ENCODE measurements at regions not wholly inside any gene's neighbourhood (a gene's known extent, or its start where the extent isn't known, plus 50 kb on each side); places are given as distances from the start of the nearest gene placed in this dataset.

- intact Hi-C loops (cut with micrococcal nuclease) = no loop called here
- Histone ChIP-seq H3K4me1 (ENCODE audit: control insufficient read depth in 1 of 2, insufficient read depth in 2 of 2, low read length in 2 of 2) (no peaks in the 10 kb centered on the region), H3K27ac (ENCODE audit: low read depth in 1 of 2, low read length in 2 of 2) (no peak overlapping the region), H3K36me3 (replicated peaks in 1 of 2; ENCODE audit: control insufficient read depth in 1 of 2, insufficient read depth in 2 of 2, low read length in 2 of 2) (no peaks in the 10 kb centered on the region), H3K4me2 (replicated peaks; ENCODE audit: extremely low read depth, low read length, poor library complexity, severe bottlenecking) (no peak overlapping the region), H3K9me3 (replicated peaks in 1 of 2; ENCODE audit: control insufficient read depth in 1 of 2, insufficient read depth in 1 of 2, low read length in 2 of 2) (peaks cover 0 to 5% of the 10 kb centered on the region in 2 donors), H3K79me2 (ENCODE audit: insufficient read depth, low read length) (no peaks in the 10 kb centered on the region), H4K20me1 (ENCODE audit: insufficient read depth, low read length) (no peaks in the 10 kb centered on the region), H2AFZ (ENCODE audit: insufficient read depth, low read depth, low read length, poor library complexity, severe bottlenecking) (no peak overlapping the region), H3K4me3 (replicated peaks in 1 of 3; ENCODE audit: low read depth in 2 of 3, low read length in 3 of 3) (no peak overlapping the region), H3K27me3 (ENCODE audit: control insufficient read depth in 2 of 2, insufficient read depth in 2 of 2, low read length in 2 of 2) (no peaks in the 10 kb centered on the region), H3K9ac (ENCODE audit: insufficient read depth, low read length, poor library complexity, severe bottlenecking) (no peak overlapping the region)
- Mint-ChIP-seq H3K27me3 (ENCODE audit: low read depth in 3 of 3) (peaks cover 0 to 2% (median 0%) of the 10 kb centered on the region in 3 donors), H3K27ac (no peak overlapping the region), H3K36me3 (no peaks in the 10 kb centered on the region), H3K9me3 (peaks cover 5 to 16% (median 11%) of the 10 kb centered on the region in 7 donors), H3K4me3 (no peak overlapping the region), H3K4me1 (peaks cover 5% of the 10 kb centered on the region)
- DNase-seq = no peak
- no peak for TF ChIP-seq CTCF (IDR thresholded peaks at IDR 0.05)
- WGBS (ENCODE audit: insufficient coverage) = no CpG with 5 or more reads among the region's 1 CpG
Measured at GRCh38 chr18:26677957-26678356, 129.6 kb upstream of the KCTD1 start.

- Histone ChIP-seq H2AFZ (ENCODE audit: insufficient read depth, low read depth, low read length, poor library complexity, severe bottlenecking) (no peak overlapping the region), H3K36me3 (replicated peaks in 1 of 2; ENCODE audit: control insufficient read depth in 1 of 2, insufficient read depth in 2 of 2, low read length in 2 of 2) (no peaks in the 10 kb centered on the region), H3K9ac (ENCODE audit: insufficient read depth, low read length, poor library complexity, severe bottlenecking) (no peak overlapping the region), H3K4me1 (ENCODE audit: control insufficient read depth in 1 of 2, insufficient read depth in 2 of 2, low read length in 2 of 2) (no peaks in the 10 kb centered on the region), H3K79me2 (ENCODE audit: insufficient read depth, low read length) (no peaks in the 10 kb centered on the region), H4K20me1 (ENCODE audit: insufficient read depth, low read length) (no peaks in the 10 kb centered on the region), H3K27me3 (ENCODE audit: control insufficient read depth in 2 of 2, insufficient read depth in 2 of 2, low read length in 2 of 2) (no peaks in the 10 kb centered on the region), H3K27ac (ENCODE audit: low read depth in 1 of 2, low read length in 2 of 2) (no peak overlapping the region), H3K4me2 (replicated peaks; ENCODE audit: extremely low read depth, low read length, poor library complexity, severe bottlenecking) (no peak overlapping the region), H3K9me3 (replicated peaks in 1 of 2; ENCODE audit: control insufficient read depth in 1 of 2, insufficient read depth in 1 of 2, low read length in 2 of 2) (no peaks in the 10 kb centered on the region), H3K4me3 (replicated peaks in 1 of 3; ENCODE audit: low read depth in 2 of 3, low read length in 3 of 3) (no peak overlapping the region)
- Mint-ChIP-seq H3K36me3 (no peaks in the 10 kb centered on the region), H3K4me3 (no peak overlapping the region), H3K27me3 (ENCODE audit: low read depth in 3 of 3) (peaks cover 1 to 6% (median 4%) of the 10 kb centered on the region in 3 donors), H3K27ac (no peak overlapping the region), H3K9me3 (peaks cover 0 to 1% (median 0%) of the 10 kb centered on the region in 7 donors), H3K4me1 (peaks cover 9% of the 10 kb centered on the region)
- intact Hi-C loops (cut with micrococcal nuclease) = no loop called here
- DNase-seq = no peak
- TF ChIP-seq CTCF (IDR thresholded peaks at IDR 0.05) = no peak
- WGBS (ENCODE audit: insufficient coverage) = no CpG with 5 or more reads among the region's 2 CpGs
Measured at GRCh38 chr18:26667046-26667445, 118.7 kb upstream of the KCTD1 start.

All from CD14-positive monocyte (primary cell).